Peyer's patch (tissue), 4 donors: ENCODE measurements at regions not wholly inside any gene's neighbourhood (a gene's known extent, or its start where the extent isn't known, plus 50 kb on each side); places are given as distances from the start of the nearest gene placed in this dataset.

Experiments
- POLR2A ChIP-seq, 2 donors: fragments of 450-650 bp; IDR thresholded peaks; one replicate each; pipeline ENCODE4 v1.5.1; 2017; ENCODE audit warnings: antibody characterized with exemption in 2 of 2, mild to moderate bottlenecking in 2 of 2, moderate library complexity in 2 of 2
- TF ChIP-seq, protein P1 (sequence below), 6 experiments: fragments of 450-650 bp in 4 of 6; fragments of 200-600 bp in 2 of 6; sonication (generic) in 1 of 6; IDR thresholded peaks; one replicate each; pipeline ENCODE4 v1.5.1; 2017 to 2019; ENCODE audit warnings: antibody characterized with exemption in 6 of 6, mild to moderate bottlenecking in 3 of 6, moderate library complexity in 1 of 6

DNA sequence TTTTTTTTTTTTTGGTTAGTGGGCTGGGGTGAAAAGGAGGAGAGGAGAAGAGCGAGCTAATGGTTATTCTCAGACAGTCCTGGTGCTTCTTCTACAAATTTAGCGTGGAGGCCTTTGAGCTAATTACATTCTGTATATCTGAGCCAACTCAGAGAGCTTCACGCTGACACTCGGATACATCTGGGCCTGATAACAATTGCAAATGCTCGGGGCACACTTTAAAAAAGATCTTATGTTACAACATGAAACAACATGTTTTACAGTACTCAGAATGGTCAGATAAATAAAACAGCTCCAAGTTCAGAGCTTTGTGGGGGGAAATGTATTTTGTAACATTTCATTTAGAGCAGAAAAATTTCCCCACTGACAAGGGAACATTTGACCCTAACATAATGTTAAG is 966.9 kb upstream of the NR2F2 start:
- TF ChIP-seq, protein P1, sequence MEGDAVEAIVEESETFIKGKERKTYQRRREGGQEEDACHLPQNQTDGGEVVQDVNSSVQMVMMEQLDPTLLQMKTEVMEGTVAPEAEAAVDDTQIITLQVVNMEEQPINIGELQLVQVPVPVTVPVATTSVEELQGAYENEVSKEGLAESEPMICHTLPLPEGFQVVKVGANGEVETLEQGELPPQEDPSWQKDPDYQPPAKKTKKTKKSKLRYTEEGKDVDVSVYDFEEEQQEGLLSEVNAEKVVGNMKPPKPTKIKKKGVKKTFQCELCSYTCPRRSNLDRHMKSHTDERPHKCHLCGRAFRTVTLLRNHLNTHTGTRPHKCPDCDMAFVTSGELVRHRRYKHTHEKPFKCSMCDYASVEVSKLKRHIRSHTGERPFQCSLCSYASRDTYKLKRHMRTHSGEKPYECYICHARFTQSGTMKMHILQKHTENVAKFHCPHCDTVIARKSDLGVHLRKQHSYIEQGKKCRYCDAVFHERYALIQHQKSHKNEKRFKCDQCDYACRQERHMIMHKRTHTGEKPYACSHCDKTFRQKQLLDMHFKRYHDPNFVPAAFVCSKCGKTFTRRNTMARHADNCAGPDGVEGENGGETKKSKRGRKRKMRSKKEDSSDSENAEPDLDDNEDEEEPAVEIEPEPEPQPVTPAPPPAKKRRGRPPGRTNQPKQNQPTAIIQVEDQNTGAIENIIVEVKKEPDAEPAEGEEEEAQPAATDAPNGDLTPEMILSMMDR (IDR thresholded peaks at IDR 0.05): no peak
- TF ChIP-seq POLR2A (IDR thresholded peaks at IDR 0.05): no peak
